H9 (cell line): ENCODE measurements at regions not wholly inside any gene's neighbourhood (a gene's known extent, or its start where the extent isn't known, plus 50 kb on each side); places are given as distances from the start of the nearest gene placed in this dataset.

Experiments used
- DNase-seq: peaks from one replicate; pipeline ENCODE4 v3.0.0-alpha.2; 2017
- H2AFZ ChIP-seq: one replicate; pipeline ENCODE4 v1.6.1; 2013; ENCODE audit warnings: mild to moderate bottlenecking, low read length, control low read depth, moderate library complexity
- H2AK5ac ChIP-seq: 2 replicates; pipeline ENCODE4 v1.6.1; 2013; ENCODE audit warnings: low read length, control low read depth, mixed read lengths; ENCODE audit not compliant: insufficient read length
- H2BK120ac ChIP-seq: one replicate; pipeline ENCODE4 v1.6.1; 2013; ENCODE audit warnings: low read depth, mild to moderate bottlenecking, low read length, control low read depth, inconsistent platforms; ENCODE audit not compliant: poor library complexity, severe bottlenecking
- H2BK12ac ChIP-seq: 2 replicates; pipeline ENCODE4 v1.6.1; 2013; ENCODE audit warnings: low read length, control low read depth, mixed read lengths, low read depth; ENCODE audit not compliant: insufficient read length
- H2BK15ac ChIP-seq: 2 replicates; pipeline ENCODE4 v1.6.1; 2013; ENCODE audit warnings: low read depth, low read length, control low read depth
- H2BK20ac ChIP-seq: one replicate; pipeline ENCODE4 v1.6.1; 2013; ENCODE audit warnings: low read depth, mild to moderate bottlenecking, low read length, control low read depth, inconsistent platforms; ENCODE audit not compliant: poor library complexity, severe bottlenecking
- H2BK5ac ChIP-seq: 2 replicates; pipeline ENCODE4 v1.6.1; 2013; ENCODE audit warnings: low read length, control low read depth, mixed read lengths; ENCODE audit not compliant: insufficient read length
- H3K14ac ChIP-seq: 2 replicates; pipeline ENCODE4 v1.6.1; 2013; ENCODE audit warnings: low read length, control low read depth; ENCODE audit not compliant: insufficient read depth
- H3K18ac ChIP-seq: 2 replicates; pipeline ENCODE4 v1.6.1; 2013; ENCODE audit warnings: low read depth, mild to moderate bottlenecking, mixed read lengths, low read length, control low read depth; ENCODE audit not compliant: insufficient read length
- H3K23ac ChIP-seq: 2 replicates; pipeline ENCODE4 v1.6.1; 2013; ENCODE audit warnings: low read length, control low read depth, mixed read lengths, low read depth; ENCODE audit not compliant: insufficient read length
- H3K23me2 ChIP-seq: 2 replicates; pipeline ENCODE4 v1.6.1; 2013; ENCODE audit warnings: low read depth, mild to moderate bottlenecking, mixed read lengths, low read length, control low read depth; ENCODE audit not compliant: insufficient read length, poor library complexity, severe bottlenecking
- H3K27ac ChIP-seq: 2 replicates; pipeline ENCODE4 v1.5.1; 2013; ENCODE audit warnings: low read length, control low read depth, mixed read lengths, low read depth; ENCODE audit not compliant: insufficient read length
- H3K27me3 ChIP-seq: 2 replicates; pipeline ENCODE4 v1.6.1; 2013; ENCODE audit warnings: low read length, control low read depth, inconsistent platforms; ENCODE audit not compliant: insufficient read depth
- H3K4ac ChIP-seq: 2 replicates; pipeline ENCODE4 v1.6.1; 2013; ENCODE audit warnings: low read depth, mild to moderate bottlenecking, control low read depth, inconsistent platforms, low read length, moderate library complexity
- H3K4me1 ChIP-seq: 2 replicates; pipeline ENCODE4 v1.6.1; 2013; ENCODE audit warnings: low read length, control low read depth, inconsistent platforms; ENCODE audit not compliant: insufficient read depth
- H3K4me2 ChIP-seq: 2 replicates; pipeline ENCODE4 v1.6.1; 2013; ENCODE audit warnings: low read length, control low read depth, mixed read lengths; ENCODE audit not compliant: insufficient read length, insufficient read depth
- H3K56ac ChIP-seq: 2 replicates; pipeline ENCODE4 v1.6.1; 2013; ENCODE audit warnings: low read depth, mild to moderate bottlenecking, mixed read lengths, low read length, control low read depth; ENCODE audit not compliant: insufficient read length
- H3K79me1 ChIP-seq: 2 replicates; pipeline ENCODE4 v1.6.1; 2013; ENCODE audit warnings: low read depth, mild to moderate bottlenecking, moderate library complexity, low read length, control low read depth, inconsistent platforms; ENCODE audit not compliant: insufficient read depth, poor library complexity, severe bottlenecking
- H3K79me2 ChIP-seq: 2 replicates; pipeline ENCODE4 v1.6.1; 2013; ENCODE audit warnings: low read length, control low read depth, inconsistent platforms; ENCODE audit not compliant: insufficient read depth
- H3K9ac ChIP-seq: 2 replicates; pipeline ENCODE4 v1.6.1; 2013; ENCODE audit warnings: low read length, control low read depth, mixed read lengths; ENCODE audit not compliant: insufficient read length; ENCODE audit errors: extremely low read depth
- H3K9me3 ChIP-seq: one replicate; pipeline ENCODE4 v1.6.1; 2013; ENCODE audit warnings: low read depth, low read length, inconsistent platforms; ENCODE audit not compliant: control insufficient read depth
- H3T11ph ChIP-seq: one replicate; pipeline ENCODE4 v1.6.1; 2013; ENCODE audit warnings: mild to moderate bottlenecking, low read length, control low read depth, inconsistent platforms
- H4K20me1 ChIP-seq: one replicate; pipeline ENCODE4 v1.6.1; 2013; ENCODE audit not compliant: control insufficient read depth, insufficient read length, insufficient read depth
- H4K5ac ChIP-seq: 2 replicates; pipeline ENCODE4 v1.6.1; 2013; ENCODE audit warnings: low read depth, mild to moderate bottlenecking, mixed read lengths, low read length, control low read depth; ENCODE audit not compliant: insufficient read length
- H4K8ac ChIP-seq: replicated peaks from 2 replicates; pipeline ENCODE4 v1.6.1; 2013; ENCODE audit warnings: low read length, control low read depth, mixed read lengths, low read depth; ENCODE audit not compliant: insufficient read length
- H4K91ac ChIP-seq: 2 replicates; pipeline ENCODE4 v1.6.1; 2013; ENCODE audit warnings: low read depth, mild to moderate bottlenecking, moderate library complexity, mixed read lengths, low read length, control low read depth; ENCODE audit not compliant: insufficient read length
- H3K27ac Mint-ChIP-seq, 3 experiments: 2 replicates in 2 of 3; 3 replicates in 1 of 3; pipeline ENCODE4 v1.8.0; 2020 to 2021; ENCODE audit warnings: mixed read lengths in 3 of 3, mild to moderate bottlenecking in 1 of 3, moderate library complexity in 1 of 3
- H3K27me3 Mint-ChIP-seq: 2 replicates; pipeline ENCODE4 v1.8.0; 2021; ENCODE audit warnings: low read depth, mild to moderate bottlenecking, moderate library complexity, mixed read lengths
- H3K36me3 Mint-ChIP-seq, 3 experiments: 2 replicates in 2 of 3; 3 replicates in 1 of 3; pipeline ENCODE4 v1.8.0; 2020 to 2021; ENCODE audit warnings: low read depth in 3 of 3, mixed read lengths in 3 of 3; ENCODE audit not compliant: insufficient read depth in 1 of 3
- H3K4me1 Mint-ChIP-seq, 2 experiments: 2 replicates each; pipeline ENCODE4 v1.8.0; 2020; ENCODE audit warnings: mixed read lengths in 2 of 2
- H3K4me3 Mint-ChIP-seq, 2 experiments: 2 replicates in 1 of 2; 3 replicates in 1 of 2; pipeline ENCODE4 v1.8.0; 2020 to 2021; ENCODE audit warnings: mild to moderate bottlenecking in 2 of 2, mixed read lengths in 2 of 2, moderate library complexity in 1 of 2
- H3K9me3 Mint-ChIP-seq, 2 experiments: 2 replicates in 1 of 2; 3 replicates in 1 of 2; pipeline ENCODE4 v1.8.0; 2020; ENCODE audit warnings: mild to moderate bottlenecking in 2 of 2, mixed read lengths in 2 of 2, moderate library complexity in 1 of 2
- CTCF ChIP-seq: fragments of 200-600 bp; sonication (generic); conservative IDR thresholded peaks from 3 replicates; pipeline ENCODE4 v1.8.0; 2021; ENCODE audit warnings: antibody characterized with exemption, mild to moderate bottlenecking
- WGBS: extraction: QIAGEN DNeasy Blood & Tissue Kit; methylation state at CpG from one replicate; pipeline ENCODE4 v1.1.7; 2013; ENCODE audit warnings: missing lambda C conversion rate, low lambda C conversion rate, mixed read lengths; ENCODE audit not compliant: insufficient read length; ENCODE audit errors: extremely low coverage; 5-methylcytosine and 5-hydroxymethylcytosine counted together

- Histone ChIP-seq H3K4me2 (no peak overlapping the region), H4K20me1 (no peaks in the 10 kb centered on the region), H2BK20ac (no peak overlapping the region), H3K9ac (no peak overlapping the region), H3K18ac (no peak overlapping the region), H2BK5ac (no peak overlapping the region), H3K14ac (no peak overlapping the region), H4K8ac (no peak overlapping the region), H2BK12ac (no peak overlapping the region), H2AFZ (no peak overlapping the region), H2BK15ac (no peak overlapping the region), H3K4ac (no peak overlapping the region), H2BK120ac (no peak overlapping the region), H3K4me1 (no peaks in the 10 kb centered on the region), H4K5ac (no peak overlapping the region), H4K91ac (no peak overlapping the region), H3K27ac (no peak overlapping the region), H3K56ac (no peak overlapping the region), H3K79me2 (no peaks in the 10 kb centered on the region), H3T11ph (no peak overlapping the region), H3K27me3 (no peaks in the 10 kb centered on the region), H2AK5ac (no peak overlapping the region), H3K23me2 (no peaks in the 10 kb centered on the region), H3K9me3 (no peaks in the 10 kb centered on the region), H3K23ac (no peak overlapping the region), H3K79me1 (no peaks in the 10 kb centered on the region)
- no peak overlapping the region for H3K4me3 Mint-ChIP-seq
- no peak overlapping the region for H3K27ac Mint-ChIP-seq
- DNase-seq = no peak
- H3K36me3 Mint-ChIP-seq = no peaks in the 10 kb centered on the region
- peaks cover 2% of the 10 kb centered on the region for H3K27me3 Mint-ChIP-seq
- WGBS = no CpG with 5 or more reads among the region's 7 CpGs
- no peak for TF ChIP-seq CTCF
- H3K9me3 Mint-ChIP-seq = no peaks in the 10 kb centered on the region
- H3K4me1 Mint-ChIP-seq = peaks cover 3 to 6% of the 10 kb centered on the region in 2 experiments
These were observed 157.0 kb downstream of the ADSS2 start for GRCh38 chr1:244294599-244295224.
